ENCODE measurements at regions not wholly inside any gene's neighbourhood (a gene's known extent, or its start where the extent isn't known, plus 50 kb on each side); places are given as distances from the start of the nearest gene placed in this dataset.

- no peak for DNase-seq (ENCODE audit: low read depth, low spot score)
Measured at GRCh38 chr3:81980596-81981494, 219.4 kb upstream of the GBE1 start.

GRCh38 chr3:81974751-81975150, 213.3 kb upstream of the GBE1 start:
- DNase-seq (ENCODE audit: low read depth, low spot score), result no peak

DNA sequence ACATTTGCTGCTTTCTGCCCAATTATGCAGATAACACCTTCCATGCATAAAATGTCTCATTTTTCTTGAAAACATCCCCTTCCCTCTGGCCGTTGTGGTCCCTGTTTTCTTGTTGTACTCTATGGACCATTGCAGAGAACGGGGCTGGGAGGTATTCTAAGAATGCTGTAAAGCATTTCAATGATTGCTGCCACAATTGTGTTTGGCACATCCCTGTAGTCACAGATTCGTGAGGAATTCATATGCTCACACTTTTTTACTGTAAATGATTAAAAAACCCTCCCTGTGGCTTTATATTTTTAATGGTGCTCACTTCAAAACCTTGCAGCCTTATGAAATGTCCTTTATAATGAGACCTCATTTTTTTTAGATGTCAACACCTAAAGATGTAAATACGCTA, 207.2 kb upstream of the GBE1 start:
- no peak for DNase-seq (ENCODE audit: low read depth, low spot score)

- DNase-seq (ENCODE audit: low read depth, low spot score), result no peak
Measured at GRCh38 chr3:81967393-81967792, 205.9 kb upstream of the GBE1 start.

DNA sequence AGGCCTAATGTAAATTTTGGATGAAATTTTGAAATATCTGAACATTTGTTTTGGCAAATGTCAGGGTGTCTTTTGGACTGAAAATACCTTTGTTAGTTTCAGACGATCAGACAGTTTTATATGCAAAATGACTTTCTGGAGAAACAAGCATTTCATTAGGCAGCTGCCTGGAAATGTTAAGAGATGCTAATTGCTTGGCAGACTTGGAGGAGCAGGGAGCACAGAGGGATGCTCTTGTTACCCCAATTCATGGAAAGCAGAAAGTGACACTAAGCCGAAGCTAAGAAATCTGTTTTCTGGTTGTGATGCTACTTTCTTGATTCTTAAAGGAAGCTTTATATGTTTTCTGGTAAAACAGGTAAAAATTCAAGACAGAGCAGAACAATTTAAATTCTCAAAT, 204.3 kb upstream of the GBE1 start:
- no peak for DNase-seq (ENCODE audit: low read depth, low spot score)

- DNase-seq (ENCODE audit: low read depth, low spot score), result no peak
Measured at GRCh38 chr3:81962396-81962795, 201.0 kb upstream of the GBE1 start.

GRCh38 chr3:81958972-81959640, 197.7 kb upstream of the GBE1 start:
- no peak for DNase-seq (ENCODE audit: low read depth, low spot score)

DNA sequence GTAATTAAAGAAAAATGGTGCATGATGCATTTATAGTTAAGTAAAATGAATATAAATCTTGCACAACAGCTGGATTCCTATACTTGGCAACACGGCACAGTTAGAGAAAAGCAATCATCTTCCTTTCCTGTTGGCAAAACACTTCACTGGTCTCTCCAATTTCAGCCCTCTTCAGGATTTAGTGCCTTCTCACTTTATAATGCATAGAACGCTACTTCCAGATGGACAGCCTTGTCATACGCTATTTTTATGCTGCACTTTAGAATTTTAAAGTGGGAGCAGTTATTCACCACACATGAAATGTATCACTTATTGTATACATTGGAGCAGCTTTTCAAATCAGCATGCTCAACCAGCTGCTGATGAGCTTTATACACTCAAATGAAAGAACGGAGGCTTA, 194.4 kb upstream of the GBE1 start:
- no peak for DNase-seq (ENCODE audit: low read depth, low spot score)

DNA sequence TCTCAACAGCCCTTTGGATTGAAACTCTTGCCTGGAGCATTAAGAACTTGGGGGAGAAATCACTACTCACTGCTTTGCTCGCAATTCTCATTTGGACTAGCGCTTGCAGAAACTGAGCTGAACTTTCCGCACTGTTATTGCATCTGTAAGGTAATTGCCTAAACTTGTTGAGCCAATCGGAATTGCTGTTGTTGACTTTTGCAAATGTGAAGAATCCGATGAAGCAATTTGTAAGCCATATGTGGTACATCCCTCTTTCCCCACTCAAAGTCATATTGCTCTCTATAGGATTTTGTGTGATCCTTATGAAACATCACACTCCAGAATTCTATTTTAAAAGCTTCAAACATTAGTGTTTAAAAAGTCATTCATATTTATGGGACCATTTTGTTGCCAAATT, 191.7 kb upstream of the GBE1 start:
- no peak for DNase-seq (ENCODE audit: low read depth, low spot score)

GRCh38 chr3:81952141-81952540, 190.7 kb upstream of the GBE1 start:
- DNase-seq (ENCODE audit: low read depth, low spot score), result no peak

DNA sequence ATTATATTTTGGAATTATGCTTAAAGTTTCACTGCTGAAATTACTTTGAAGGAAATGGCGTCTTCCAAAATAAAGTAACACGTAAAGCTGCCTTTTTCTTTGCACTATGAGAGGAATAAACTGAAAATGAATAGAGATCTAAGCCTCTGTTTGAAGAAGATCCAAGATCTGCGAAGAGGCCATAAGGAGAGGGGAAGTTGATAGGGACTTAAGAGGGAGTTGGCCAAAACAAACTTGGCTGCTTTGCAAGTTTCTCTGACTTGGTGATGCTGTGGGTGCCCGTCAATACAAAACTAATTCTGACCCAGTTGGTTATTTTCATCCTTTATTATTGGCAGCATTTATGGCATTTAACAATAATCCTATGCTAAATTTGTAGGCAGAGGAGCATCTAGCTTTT, 190.2 kb upstream of the GBE1 start:
- no peak for DNase-seq (ENCODE audit: low read depth, low spot score)

DNA sequence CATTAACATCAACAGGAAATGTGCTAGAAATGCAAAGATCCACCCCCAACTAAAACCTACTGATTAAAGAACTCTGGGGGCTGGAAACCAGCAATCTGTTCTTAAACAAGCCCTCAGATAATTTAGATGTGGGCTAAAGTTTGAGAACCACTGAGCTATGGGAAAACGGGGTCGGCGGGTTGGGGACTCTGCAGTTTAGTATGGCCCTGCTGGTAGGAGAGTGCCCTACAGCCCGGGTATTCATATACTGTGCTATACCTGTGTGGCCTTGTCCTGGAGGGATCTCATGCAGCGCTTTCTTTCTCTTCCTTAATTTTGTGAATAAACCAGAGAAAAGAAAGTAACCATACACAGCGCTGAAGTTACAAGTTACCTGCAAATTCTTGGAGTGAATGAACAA, 189.7 kb upstream of the GBE1 start:
- DNase-seq (ENCODE audit: low read depth, low spot score), result no peak

GRCh38 chr3:81947359-81947758, 185.9 kb upstream of the GBE1 start:
- no peak for DNase-seq (ENCODE audit: low read depth, low spot score)

- no peak for DNase-seq (ENCODE audit: low read depth, low spot score)
Measured at GRCh38 chr3:81938681-81939080, 177.2 kb upstream of the GBE1 start.

DNA sequence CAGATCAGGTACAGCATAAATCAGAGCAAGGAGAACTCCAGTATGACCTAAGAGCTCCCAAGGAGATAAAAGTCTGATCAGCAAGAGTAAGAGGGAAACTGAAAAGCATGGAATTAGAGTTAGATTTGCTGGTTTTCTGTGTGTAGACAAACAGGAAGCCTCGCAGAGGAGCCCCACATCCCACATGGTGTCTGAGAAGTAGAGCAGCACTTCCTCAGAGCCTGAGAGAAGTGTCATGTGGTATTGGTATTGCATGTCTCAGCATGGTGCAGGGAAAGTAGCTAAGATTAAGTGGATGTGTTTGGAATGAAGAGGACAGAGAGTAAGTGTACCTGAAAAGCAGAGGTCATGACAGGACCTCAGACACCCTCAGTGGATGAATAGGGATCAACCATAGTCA, 175.4 kb upstream of the GBE1 start:
- no peak for DNase-seq (ENCODE audit: low read depth, low spot score)

- no peak for DNase-seq (ENCODE audit: low read depth, low spot score)
Measured at GRCh38 chr3:81932681-81933080, 171.2 kb upstream of the GBE1 start.

GRCh38 chr3:81931265-81932251, 170.1 kb upstream of the GBE1 start:
- DNase-seq (ENCODE audit: low read depth, low spot score), result no peak

DNA sequence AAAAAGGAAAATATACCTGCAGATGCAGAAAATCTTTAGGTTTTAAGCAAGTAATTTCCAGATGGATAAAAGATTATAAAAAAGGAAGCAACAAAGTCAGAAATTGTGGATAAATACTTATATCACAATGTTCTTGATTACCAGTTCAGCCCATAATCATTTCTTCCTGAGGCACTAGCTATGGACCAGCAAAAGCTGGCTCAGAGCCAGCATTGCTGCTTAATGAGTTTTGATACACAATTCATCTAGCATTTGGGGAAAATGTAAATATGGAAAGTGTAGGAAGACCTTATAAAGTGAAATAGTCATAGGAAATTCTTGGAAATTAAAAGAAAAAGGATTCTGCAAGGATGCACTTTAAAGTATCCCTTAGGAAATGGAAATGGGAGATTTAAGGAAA, 168.3 kb upstream of the GBE1 start:
- DNase-seq (ENCODE audit: low read depth, low spot score), result no peak

DNA sequence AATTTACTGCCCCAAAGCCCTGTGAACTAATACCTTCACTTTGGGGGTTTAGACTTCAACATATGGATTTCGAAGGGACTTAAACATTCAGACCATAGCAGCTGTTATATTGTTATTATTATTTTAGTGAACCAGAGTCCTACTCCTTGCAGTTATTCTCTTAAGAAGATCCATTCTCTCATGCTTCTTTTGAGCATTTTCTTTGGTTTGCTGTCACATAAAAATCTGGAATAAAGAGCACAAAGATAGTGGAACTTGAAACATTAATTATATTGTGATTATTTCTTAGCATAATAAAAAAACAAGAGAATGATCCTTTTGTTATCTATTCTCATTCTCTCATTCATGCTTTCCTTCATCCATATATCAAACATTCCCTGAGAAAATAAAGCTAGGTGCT, 166.4 kb upstream of the GBE1 start:
- DNase-seq (ENCODE audit: low read depth, low spot score), result no peak

GRCh38 chr3:81925385-81925784, 163.9 kb upstream of the GBE1 start:
- DNase-seq (ENCODE audit: low read depth, low spot score), result no peak

- no peak for DNase-seq (ENCODE audit: low read depth, low spot score)
Measured at GRCh38 chr3:81923038-81923437, 161.6 kb upstream of the GBE1 start.

DNA sequence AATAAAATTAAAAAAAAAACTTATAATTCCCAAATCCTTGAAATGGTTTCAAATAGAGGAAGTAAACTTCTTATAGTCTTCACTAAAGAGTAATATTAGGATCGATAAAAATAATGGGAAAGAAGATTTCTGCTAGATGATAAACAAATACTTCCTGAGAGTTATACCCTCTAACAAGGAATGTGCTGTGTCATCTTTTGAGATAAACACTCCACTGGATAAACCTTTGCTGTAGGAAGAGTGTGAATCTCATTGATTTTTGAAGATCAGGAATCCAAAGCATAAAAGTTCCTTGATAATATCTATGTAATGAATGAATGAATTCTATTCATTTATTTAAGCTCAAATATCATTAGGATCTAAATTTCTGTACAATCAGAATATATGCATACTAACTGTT, 161.0 kb upstream of the GBE1 start:
- DNase-seq (ENCODE audit: low read depth, low spot score), result no peak

All from brain pericyte (primary cell).